HG03280 (cell line): ENCODE measurements at regions not wholly inside any gene's neighbourhood (a gene's known extent, or its start where the extent isn't known, plus 50 kb on each side); places are given as distances from the start of the nearest gene placed in this dataset.

Experiments used
- ATAC-seq: cut with Tn5 transposase; IDR thresholded peaks from one replicate; pipeline ENCODE4 v1.9.1; 2021; ENCODE audit warnings: mild to moderate bottlenecking, moderate library complexity; ENCODE audit not compliant: unreplicated experiment

- no peak for ATAC-seq
Measured at GRCh38 chr5:6274846-6275543, 103.4 kb downstream of the MED10 start.

- ATAC-seq, result no peak
Measured at GRCh38 chr5:6273749-6274148, 104.6 kb downstream of the MED10 start.

GRCh38 chr5:6273090-6273735, 105.1 kb downstream of the MED10 start:
- peak; percentile 81 for ATAC-seq

- no peak for ATAC-seq
Measured at GRCh38 chr5:6269925-6270324, 108.4 kb downstream of the MED10 start.

GRCh38 chr5:6266671-6267197, 111.6 kb downstream of the MED10 start:
- ATAC-seq, result no peak

GRCh38 chr5:6264394-6264793, 114.0 kb downstream of the MED10 start:
- ATAC-seq, result no peak

GRCh38 chr5:6262651-6263363, 115.5 kb downstream of the MED10 start:
- no peak for ATAC-seq

- no peak for ATAC-seq
Measured at GRCh38 chr5:6261668-6262067, 116.7 kb downstream of the MED10 start.

GRCh38 chr5:6261256-6261655, 117.1 kb downstream of the MED10 start:
- no peak for ATAC-seq

- no peak for ATAC-seq
Measured at GRCh38 chr5:6260846-6261245, 117.5 kb downstream of the MED10 start.

GRCh38 chr5:6256901-6257300, 121.4 kb downstream of the MED10 start:
- no peak for ATAC-seq

GRCh38 chr5:6255956-6256355, 122.4 kb downstream of the MED10 start:
- no peak for ATAC-seq

GRCh38 chr5:6253846-6254245, 124.5 kb downstream of the MED10 start:
- ATAC-seq, result no peak

- ATAC-seq, result no peak
Measured at GRCh38 chr5:6253281-6253680, 125.1 kb downstream of the MED10 start.

GRCh38 chr5:6252581-6252980, 125.8 kb downstream of the MED10 start:
- ATAC-seq, result no peak

GRCh38 chr5:6251565-6252102, 126.7 kb downstream of the MED10 start:
- ATAC-seq, result no peak

- ATAC-seq, result no peak
Measured at GRCh38 chr5:6250121-6250520, 128.2 kb downstream of the MED10 start.

- ATAC-seq, result no peak
Measured at GRCh38 chr5:6248132-6248531, 130.2 kb downstream of the MED10 start.

- no peak for ATAC-seq
Measured at GRCh38 chr5:6246820-6247437, 131.4 kb downstream of the MED10 start.

GRCh38 chr5:6244339-6244714, 134.0 kb downstream of the MED10 start:
- ATAC-seq, result no peak

- ATAC-seq, result no peak
Measured at GRCh38 chr5:6243706-6244338, 134.5 kb downstream of the MED10 start.
